HG03521 (cell line): ENCODE measurements at regions not wholly inside any gene's neighbourhood (a gene's known extent, or its start where the extent isn't known, plus 50 kb on each side); places are given as distances from the start of the nearest gene placed in this dataset.
A peak's percentile ranks its signal among the peaks of the same experiment; 100 is the strongest.

Experiments
- ATAC-seq: cut with Tn5 transposase; IDR thresholded peaks from one replicate; pipeline ENCODE4 v1.9.1; 2021; ENCODE audit warnings: mild to moderate bottlenecking, moderate library complexity; ENCODE audit not compliant: unreplicated experiment

- no peak for ATAC-seq
Measured at GRCh38 chr5:52710310-52710971, 77.3 kb upstream of the ITGA1 start.

- no peak for ATAC-seq
Measured at GRCh38 chr5:52710972-52711596, 76.6 kb upstream of the ITGA1 start.

GRCh38 chr5:52712354-52712753 lies 75.4 kb upstream of the ITGA1 start:
- ATAC-seq: no peak

GRCh38 chr5:52725065-52725746 lies 62.5 kb upstream of the ITGA1 start:
- peak; percentile 67 for ATAC-seq

GRCh38 chr5:52725808-52726207 lies 61.9 kb upstream of the ITGA1 start:
- no peak for ATAC-seq

GRCh38 chr5:52727020-52727419 lies 60.7 kb upstream of the ITGA1 start:
- ATAC-seq: no peak

GRCh38 chr5:52727576-52727975 lies 60.1 kb upstream of the ITGA1 start:
- no peak for ATAC-seq

- ATAC-seq: no peak
Measured at GRCh38 chr5:52728224-52728623, 59.5 kb upstream of the ITGA1 start.

GRCh38 chr5:52728686-52729085 lies 59.0 kb upstream of the ITGA1 start:
- no peak for ATAC-seq

GRCh38 chr5:52731274-52732027 lies 56.3 kb upstream of the ITGA1 start:
- ATAC-seq: no peak

GRCh38 chr5:52734557-52734956 lies 53.2 kb upstream of the ITGA1 start:
- ATAC-seq: no peak

GRCh38 chr5:52735139-52735538 lies 52.6 kb upstream of the ITGA1 start:
- ATAC-seq: no peak
